ENCODE measurements at regions not wholly inside any gene's neighbourhood (a gene's known extent, or its start where the extent isn't known, plus 50 kb on each side); places are given as distances from the start of the nearest gene placed in this dataset.

DNA sequence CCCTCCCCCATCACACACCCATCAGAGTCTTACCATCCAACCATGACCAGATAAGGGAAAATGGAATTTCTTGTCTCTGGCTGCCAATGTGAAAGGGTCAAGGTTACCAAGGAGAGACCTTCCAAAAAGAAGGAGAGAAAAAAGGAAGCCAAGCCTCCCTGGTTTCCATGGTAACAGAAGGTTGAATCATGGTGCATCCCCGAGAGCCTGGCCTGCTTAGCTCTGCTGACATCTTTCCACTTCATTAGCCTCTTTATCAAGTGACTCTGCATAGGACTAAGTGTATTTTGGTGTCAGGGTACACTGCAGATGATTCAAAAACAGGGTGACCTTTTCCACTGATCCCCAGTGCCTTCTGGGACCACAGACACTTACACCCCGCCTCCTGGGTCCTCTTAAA lies 225.7 kb upstream of the PPP2R3A start:
- DNase-seq (ENCODE audit: low read depth in 1 of 2, low spot score in 1 of 2) = no peak
- H3K4me1 ChIP-seq (ENCODE audit: low read depth) = no peaks in the 10 kb centered on the region
- H3K27me3 ChIP-seq = no peaks in the 10 kb centered on the region
- H3K36me3 ChIP-seq = no peaks in the 10 kb centered on the region
- no peaks in the 10 kb centered on the region for H3K9me3 ChIP-seq (ENCODE audit: low read depth)
- H3K4me3 ChIP-seq = no peak overlapping the region
- TF ChIP-seq, protein P1, sequence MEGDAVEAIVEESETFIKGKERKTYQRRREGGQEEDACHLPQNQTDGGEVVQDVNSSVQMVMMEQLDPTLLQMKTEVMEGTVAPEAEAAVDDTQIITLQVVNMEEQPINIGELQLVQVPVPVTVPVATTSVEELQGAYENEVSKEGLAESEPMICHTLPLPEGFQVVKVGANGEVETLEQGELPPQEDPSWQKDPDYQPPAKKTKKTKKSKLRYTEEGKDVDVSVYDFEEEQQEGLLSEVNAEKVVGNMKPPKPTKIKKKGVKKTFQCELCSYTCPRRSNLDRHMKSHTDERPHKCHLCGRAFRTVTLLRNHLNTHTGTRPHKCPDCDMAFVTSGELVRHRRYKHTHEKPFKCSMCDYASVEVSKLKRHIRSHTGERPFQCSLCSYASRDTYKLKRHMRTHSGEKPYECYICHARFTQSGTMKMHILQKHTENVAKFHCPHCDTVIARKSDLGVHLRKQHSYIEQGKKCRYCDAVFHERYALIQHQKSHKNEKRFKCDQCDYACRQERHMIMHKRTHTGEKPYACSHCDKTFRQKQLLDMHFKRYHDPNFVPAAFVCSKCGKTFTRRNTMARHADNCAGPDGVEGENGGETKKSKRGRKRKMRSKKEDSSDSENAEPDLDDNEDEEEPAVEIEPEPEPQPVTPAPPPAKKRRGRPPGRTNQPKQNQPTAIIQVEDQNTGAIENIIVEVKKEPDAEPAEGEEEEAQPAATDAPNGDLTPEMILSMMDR (IDR thresholded peaks at IDR 0.05; ENCODE audit: low read depth, low read length) = no peak
- no peak overlapping the region for H3K27ac ChIP-seq

DNA sequence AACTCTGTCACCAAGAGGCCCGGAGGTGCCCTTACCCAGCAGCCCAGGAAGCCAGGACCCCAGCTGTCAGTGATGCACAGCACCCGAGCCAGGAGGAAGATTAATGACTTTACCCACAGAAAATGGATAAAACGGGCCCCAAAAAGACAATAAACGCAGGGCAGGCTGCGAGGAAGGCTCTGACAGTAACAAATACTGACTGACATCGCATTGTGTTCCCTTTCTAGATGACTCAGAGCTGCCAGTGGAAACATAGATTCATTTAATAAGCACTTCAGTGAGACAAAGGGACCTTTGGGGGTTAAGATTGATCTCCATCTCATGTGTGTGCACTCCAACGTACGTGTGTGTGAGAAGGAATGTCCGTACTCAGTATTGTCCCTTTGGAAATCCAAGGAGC lies 225.3 kb upstream of the PPP2R3A start:
- no peaks in the 10 kb centered on the region for H3K36me3 ChIP-seq
- no peak overlapping the region for H3K4me3 ChIP-seq
- TF ChIP-seq, protein P1 (IDR thresholded peaks at IDR 0.05; ENCODE audit: low read depth, low read length) = no peak
- H3K27me3 ChIP-seq = no peaks in the 10 kb centered on the region
- H3K27ac ChIP-seq = no peak overlapping the region
- H3K4me1 ChIP-seq (ENCODE audit: low read depth) = no peaks in the 10 kb centered on the region
- H3K9me3 ChIP-seq (ENCODE audit: low read depth) = no peaks in the 10 kb centered on the region
- DNase-seq (ENCODE audit: low read depth in 1 of 2, low spot score in 1 of 2) = no peak

DNA sequence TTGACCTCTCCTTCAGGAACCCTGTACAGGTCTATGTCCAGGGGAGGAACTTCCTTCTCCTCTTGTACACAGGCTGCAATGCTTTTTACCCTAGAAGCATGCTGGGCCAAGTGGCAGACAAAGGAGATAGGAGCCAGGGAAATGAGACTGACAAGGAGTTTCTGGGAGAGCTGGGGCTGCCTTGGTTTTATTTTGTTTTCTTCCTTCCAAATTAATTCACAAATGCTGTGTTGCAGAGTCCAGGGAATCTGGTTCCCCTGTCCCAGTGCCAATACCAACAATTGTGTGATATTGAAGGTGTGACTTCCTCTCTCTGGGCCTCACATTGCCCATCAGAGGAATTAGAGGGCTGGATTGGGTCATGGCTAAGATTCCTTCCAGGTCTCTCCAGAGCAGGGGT lies 224.8 kb upstream of the PPP2R3A start:
- Histone ChIP-seq H3K4me1 (ENCODE audit: low read depth) (no peaks in the 10 kb centered on the region), H3K9me3 (ENCODE audit: low read depth) (no peaks in the 10 kb centered on the region), H3K27me3 (no peaks in the 10 kb centered on the region), H3K27ac (no peak overlapping the region), H3K4me3 (no peak overlapping the region), H3K36me3 (no peaks in the 10 kb centered on the region)
- no peak for DNase-seq (ENCODE audit: low read depth in 1 of 2, low spot score in 1 of 2)
- TF ChIP-seq, protein P1 (IDR thresholded peaks at IDR 0.05; ENCODE audit: low read depth, low read length) = no peak

DNA sequence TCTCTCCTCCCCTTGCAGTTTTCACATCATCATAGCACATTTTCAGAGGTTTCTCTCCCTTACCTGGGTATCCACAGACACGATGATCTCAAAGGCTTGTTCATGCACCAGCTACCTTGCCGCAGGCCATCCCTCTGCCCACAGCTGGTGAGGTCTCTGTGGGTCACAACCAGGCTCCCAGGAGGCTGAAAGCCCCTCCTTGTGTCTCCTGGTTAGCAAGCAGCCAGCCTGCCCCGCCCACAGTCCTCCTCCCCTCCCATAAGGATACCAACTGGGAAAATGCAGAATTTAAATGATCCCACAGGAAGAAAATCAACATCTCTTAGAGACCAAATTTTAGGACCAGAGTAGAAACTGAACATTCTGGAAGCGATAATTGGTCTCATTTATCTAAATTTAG lies 213.5 kb upstream of the PPP2R3A start:
- Histone ChIP-seq H3K9me3 (ENCODE audit: low read depth) (no peaks in the 10 kb centered on the region), H3K4me1 (ENCODE audit: low read depth) (no peaks in the 10 kb centered on the region), H3K27me3 (peaks cover 6% of the 10 kb centered on the region), H3K27ac (no peak overlapping the region), H3K36me3 (no peaks in the 10 kb centered on the region), H3K4me3 (no peak overlapping the region)
- TF ChIP-seq, protein P1 (IDR thresholded peaks at IDR 0.05; ENCODE audit: low read depth, low read length) = no peak
- no peak for DNase-seq (ENCODE audit: low read depth in 1 of 2, low spot score in 1 of 2)

DNA sequence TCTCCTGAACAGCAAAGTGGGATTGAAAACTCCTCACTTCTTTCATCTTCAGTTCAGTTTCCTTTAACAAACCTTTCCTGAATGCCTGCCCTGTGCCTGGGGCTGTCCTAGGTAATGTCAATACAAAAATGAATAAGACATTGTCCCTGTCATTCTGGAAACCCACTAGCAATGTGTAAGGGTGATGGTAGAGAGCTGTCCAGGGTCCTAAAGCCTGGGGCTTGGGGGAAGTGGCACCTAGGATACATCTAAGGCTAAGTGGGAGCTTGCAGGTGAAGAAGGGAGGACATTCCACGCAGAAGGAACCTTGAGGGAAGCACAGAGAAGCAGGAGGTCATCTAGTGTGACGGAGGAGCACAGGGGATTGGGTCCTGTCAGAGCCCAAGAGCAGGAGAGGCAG lies 212.7 kb upstream of the PPP2R3A start:
- Histone ChIP-seq H3K4me1 (ENCODE audit: low read depth) (no peaks in the 10 kb centered on the region), H3K27ac (no peak overlapping the region), H3K27me3 (peaks cover 3% of the 10 kb centered on the region), H3K4me3 (no peak overlapping the region), H3K36me3 (no peaks in the 10 kb centered on the region), H3K9me3 (ENCODE audit: low read depth) (no peaks in the 10 kb centered on the region)
- peak in 1 of 2 donors; percentile 69 for DNase-seq (ENCODE audit: low read depth in 1 of 2, low spot score in 1 of 2)
- TF ChIP-seq, protein P1 (IDR thresholded peaks at IDR 0.05; ENCODE audit: low read depth, low read length) = no peak

DNA sequence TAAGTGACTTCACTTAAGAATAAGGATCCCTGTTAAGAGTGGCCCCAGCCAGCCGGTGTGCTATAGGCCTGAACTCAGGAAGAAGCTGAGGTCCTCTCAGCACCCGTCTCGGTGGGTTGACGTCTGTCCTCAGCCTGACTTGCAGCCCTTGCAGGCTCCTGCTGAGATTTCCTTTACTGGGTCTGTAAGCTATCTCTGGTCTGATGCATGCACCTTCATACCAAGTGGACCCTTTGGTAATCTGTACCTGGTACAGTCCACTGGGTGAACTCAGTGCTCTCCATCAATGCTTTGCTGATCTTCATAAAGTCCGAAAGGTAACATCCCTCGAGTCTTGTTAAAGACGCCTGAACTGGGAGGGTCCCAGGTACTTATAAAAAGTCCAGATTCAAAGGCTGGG lies 212.0 kb upstream of the PPP2R3A start:
- peaks cover 2% of the 10 kb centered on the region for H3K27me3 ChIP-seq
- no peak overlapping the region for H3K27ac ChIP-seq
- no peaks in the 10 kb centered on the region for H3K9me3 ChIP-seq (ENCODE audit: low read depth)
- H3K36me3 ChIP-seq = no peaks in the 10 kb centered on the region
- TF ChIP-seq, protein P1 (IDR thresholded peaks at IDR 0.05; ENCODE audit: low read depth, low read length) = no peak
- no peak overlapping the region for H3K4me3 ChIP-seq
- no peaks in the 10 kb centered on the region for H3K4me1 ChIP-seq (ENCODE audit: low read depth)
- DNase-seq (ENCODE audit: low read depth in 1 of 2, low spot score in 1 of 2) = no peak
